HCT116 (cell line): ENCODE measurements at regions not wholly inside any gene's neighbourhood (a gene's known extent, or its start where the extent isn't known, plus 50 kb on each side); places are given as distances from the start of the nearest gene placed in this dataset.

Experiments used
- CTCF ChIP-seq, 3 experiments: fragments of 200-600 bp in 1 of 3; sonication (generic) in 1 of 3; IDR thresholded peaks in 2 of 3; conservative IDR thresholded peaks in 1 of 3; 2 replicates each; pipeline ENCODE4 v1.5.1; 2012 to 2017; ENCODE audit warnings: low read depth in 2 of 3, low read length in 2 of 3, antibody characterized with exemption in 1 of 3, borderline replicate concordance in 1 of 3, control low read depth in 1 of 3, mild to moderate bottlenecking in 1 of 3, mixed read lengths in 1 of 3, mixed run types in 1 of 3, moderate library complexity in 1 of 3; ENCODE audit not compliant: insufficient read depth in 1 of 3
- POLR2AphosphoS5 ChIP-seq: IDR thresholded peaks from 2 replicates; pipeline ENCODE4 v1.6.1; 2011; ENCODE audit warnings: mild to moderate bottlenecking, low read depth, low read length, moderate library complexity
- ZBTB33 ChIP-seq: IDR thresholded peaks from 2 replicates; pipeline ENCODE4 v1.6.1; 2011; ENCODE audit warnings: mild to moderate bottlenecking, low read length, moderate library complexity; ENCODE audit not compliant: insufficient replicate concordance; ENCODE audit errors: extremely low read depth

- TF ChIP-seq POLR2AphosphoS5 (no peak), CTCF (IDR thresholded peaks at IDR 0.05 in 2 of 3, conservative IDR thresholded peaks at IDR 0.05 in 1 of 3; ENCODE audit: borderline replicate concordance in 1 of 3, insufficient read depth in 1 of 3, low read depth in 2 of 3, low read length in 2 of 3) (no peak), ZBTB33 (no peak)
Observed at GRCh38 chr12:82279536-82280058, 78.6 kb downstream of the CCDC59 start.
